HG02885 (cell line): ENCODE measurements at regions not wholly inside any gene's neighbourhood (a gene's known extent, or its start where the extent isn't known, plus 50 kb on each side); places are given as distances from the start of the nearest gene placed in this dataset.

Experiments
- ATAC-seq: cut with Tn5 transposase; IDR thresholded peaks from one replicate; pipeline ENCODE4 v1.9.1; 2021; ENCODE audit warnings: mild to moderate bottlenecking; ENCODE audit not compliant: unreplicated experiment, poor library complexity

DNA sequence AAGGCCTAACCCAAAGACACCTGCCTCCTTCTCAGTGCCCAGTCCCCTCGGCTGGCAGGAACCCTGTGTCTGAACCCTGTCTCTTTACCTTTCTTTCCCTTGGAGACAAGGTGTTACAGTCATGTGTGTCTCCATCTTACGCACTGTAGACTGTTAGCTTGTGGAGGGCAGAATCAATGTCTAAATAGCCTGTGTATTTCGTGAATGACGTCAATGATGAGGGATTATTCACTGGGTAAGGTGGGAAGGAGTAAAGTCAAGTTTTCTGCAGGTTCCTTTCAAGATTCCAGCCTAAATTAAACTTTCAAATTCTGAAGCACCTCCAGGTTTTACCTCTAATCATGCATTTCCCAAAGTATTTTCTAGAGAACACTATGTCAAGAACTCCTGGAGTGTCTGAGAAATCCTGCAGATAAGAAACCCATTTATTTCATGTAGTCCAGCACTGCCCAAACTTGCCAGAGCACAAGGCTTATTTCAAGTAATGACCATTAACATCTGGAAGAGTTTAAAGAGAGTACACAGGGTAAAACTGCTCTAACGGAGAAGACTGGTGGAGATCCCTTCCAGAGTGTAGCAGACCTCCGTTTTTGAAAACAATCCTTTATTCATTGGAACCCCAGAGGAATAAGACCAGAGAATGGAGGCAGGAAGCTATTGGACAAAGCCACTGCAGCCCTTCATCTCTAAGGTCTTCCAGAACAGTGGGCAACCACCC, 72.8 kb downstream of the KCNF1 start:
- ATAC-seq = no peak

- ATAC-seq = no peak
These were observed 73.5 kb downstream of the KCNF1 start for GRCh38 chr2:10985260-10985659.

DNA sequence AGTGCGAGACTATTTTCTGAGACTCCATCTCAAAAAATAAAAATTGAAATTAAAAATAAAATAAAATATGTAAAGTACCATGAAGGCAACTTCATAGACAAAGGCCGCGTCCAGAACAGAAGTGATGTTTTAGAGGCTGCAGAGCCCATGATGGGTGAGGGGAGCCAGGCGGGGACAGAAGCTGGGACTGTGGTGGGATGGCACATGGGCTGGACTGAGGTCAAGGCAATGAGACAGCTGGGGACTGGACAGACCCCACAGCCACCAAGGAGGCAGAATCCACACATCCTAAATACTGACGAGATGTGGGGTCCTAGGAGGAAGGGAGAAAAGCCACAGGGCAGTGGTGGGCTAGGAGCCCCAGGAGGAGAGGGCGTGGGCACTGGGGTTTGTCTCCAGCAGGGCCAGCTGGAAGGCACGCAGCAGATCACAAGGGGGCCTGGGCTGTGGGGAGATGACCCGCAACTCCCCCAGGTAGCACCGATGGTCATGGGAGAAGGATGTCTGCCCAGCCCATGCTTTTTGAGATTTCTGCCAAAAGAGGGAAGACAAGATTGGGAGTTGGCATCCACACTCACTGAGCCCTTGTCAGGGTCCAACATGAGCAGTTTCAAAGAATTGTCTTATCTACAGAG, 74.3 kb downstream of the KCNF1 start:
- ATAC-seq = no peak

DNA sequence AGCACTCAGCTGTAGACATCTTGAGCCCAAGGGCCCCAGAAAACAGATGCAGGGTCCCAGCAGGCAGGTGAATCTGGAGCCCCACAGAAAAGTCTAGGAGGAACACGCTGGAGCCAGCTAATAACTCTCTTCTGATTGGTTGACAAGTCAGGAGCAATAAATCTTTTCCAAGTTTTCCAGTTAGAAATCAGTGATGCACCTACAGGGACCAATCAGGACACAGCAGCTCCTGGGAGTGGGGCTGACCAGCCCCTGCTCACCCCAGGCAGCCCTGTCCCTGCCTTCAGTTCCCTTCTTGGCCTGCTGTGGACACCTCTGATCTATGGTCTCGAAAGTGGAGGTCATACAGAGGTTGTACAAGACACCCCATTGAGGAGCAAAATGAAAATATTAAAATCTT, 75.7 kb downstream of the KCNF1 start:
- ATAC-seq = no peak

- ATAC-seq = no peak
These were observed 76.1 kb downstream of the KCNF1 start for GRCh38 chr2:10987861-10988260.

- ATAC-seq = no peak
These were observed 77.4 kb downstream of the KCNF1 start for GRCh38 chr2:10989151-10989550.

DNA sequence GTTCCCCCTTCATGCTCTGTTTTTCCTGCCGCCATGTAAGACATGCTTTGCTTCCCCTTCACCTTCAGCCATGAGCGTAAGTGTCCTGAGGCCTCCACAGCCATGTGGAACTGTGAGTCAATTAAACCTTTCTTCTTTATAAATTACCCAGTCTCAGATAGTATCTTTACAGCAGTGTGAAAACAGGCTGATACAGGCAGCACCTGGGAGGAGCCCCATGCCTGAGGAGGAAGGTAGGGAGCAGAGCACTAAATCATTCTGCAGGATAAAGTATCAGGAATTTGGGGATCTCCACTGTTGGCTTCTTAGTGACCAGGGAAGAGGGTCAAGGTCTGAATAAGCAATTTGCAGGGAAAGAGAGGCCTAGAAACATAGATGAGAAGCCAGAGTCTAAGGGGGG, 78.0 kb downstream of the KCNF1 start:
- no peak for ATAC-seq

DNA sequence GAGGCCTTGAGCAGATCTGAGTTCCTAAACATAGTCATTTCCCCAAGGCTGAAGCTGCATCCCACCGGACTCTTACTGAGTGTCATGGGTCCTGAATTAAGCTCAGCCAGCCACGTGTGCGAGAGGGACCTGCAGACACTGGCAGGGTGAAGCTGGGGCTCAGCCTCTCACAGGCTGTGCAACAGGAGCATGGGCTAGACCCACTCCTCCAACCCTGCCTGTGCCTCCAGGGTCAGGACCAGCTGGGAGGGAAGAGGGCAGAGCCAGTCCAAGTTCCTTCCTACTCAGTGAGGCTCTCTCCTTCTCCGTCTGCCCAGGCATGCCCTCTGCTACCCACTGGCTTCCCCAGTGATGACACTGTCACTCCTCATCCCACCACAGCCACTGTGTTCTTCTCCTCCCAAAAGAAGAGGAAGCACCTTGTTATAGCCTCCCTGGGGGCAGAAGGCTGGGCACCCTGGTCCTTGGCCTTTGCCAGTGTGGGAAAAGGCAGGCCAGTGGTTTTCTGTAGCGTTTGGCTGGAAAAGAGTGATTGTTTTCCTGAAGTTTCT, 78.9 kb downstream of the KCNF1 start:
- no peak for ATAC-seq

GRCh38 chr2:10992023-10992791, 80.5 kb downstream of the KCNF1 start:
- ATAC-seq = no peak

DNA sequence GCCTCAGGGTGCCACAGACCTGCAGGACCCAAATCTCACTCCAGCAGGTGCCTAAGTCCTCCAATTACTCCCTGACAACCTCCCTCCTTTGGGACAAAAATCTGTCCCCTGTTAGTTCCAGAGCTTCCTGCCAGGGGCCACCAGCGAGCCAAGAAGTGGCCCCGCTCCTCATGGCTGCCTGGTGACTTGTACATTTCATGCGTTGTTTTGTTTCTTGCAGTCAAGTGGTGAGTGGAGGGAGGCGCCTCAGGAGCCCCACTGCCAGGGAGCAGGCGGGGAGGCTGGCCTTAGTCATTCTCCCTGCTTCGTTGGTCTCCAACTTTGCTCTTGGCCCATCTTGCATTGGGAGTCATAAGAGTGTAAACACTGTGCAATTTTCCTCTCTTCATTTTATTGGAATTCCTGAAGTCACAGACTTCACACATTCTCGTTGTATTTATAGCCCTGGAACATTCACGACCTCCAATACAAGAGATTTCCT, 81.3 kb downstream of the KCNF1 start:
- no peak for ATAC-seq

GRCh38 chr2:10995366-10995970, 83.7 kb downstream of the KCNF1 start:
- no peak for ATAC-seq

DNA sequence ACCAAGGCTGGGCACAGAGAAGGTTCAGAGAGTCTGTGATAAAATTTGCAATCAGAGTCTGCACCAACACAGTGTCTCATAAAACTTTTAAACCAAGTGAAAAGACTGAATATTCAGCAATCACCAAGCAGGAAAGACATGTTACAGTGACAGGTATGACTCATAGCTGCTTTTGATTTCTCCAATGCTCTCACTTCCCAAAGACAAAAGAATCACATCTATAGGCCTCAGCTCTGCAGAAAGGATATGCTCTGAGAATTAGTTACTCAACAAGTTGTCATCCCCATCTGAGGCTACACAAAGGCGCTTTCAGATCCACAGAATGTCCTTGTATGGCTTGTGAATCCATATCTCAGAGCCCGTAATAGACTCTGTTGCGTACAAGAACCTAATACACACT, 92.5 kb downstream of the KCNF1 start:
- no peak for ATAC-seq

- no peak for ATAC-seq
These were observed 93.3 kb downstream of the KCNF1 start for GRCh38 chr2:11005032-11005431.

GRCh38 chr2:11006191-11006590, 94.5 kb downstream of the KCNF1 start:
- no peak for ATAC-seq

GRCh38 chr2:11007331-11008264, 95.9 kb downstream of the KCNF1 start:
- ATAC-seq = no peak

DNA sequence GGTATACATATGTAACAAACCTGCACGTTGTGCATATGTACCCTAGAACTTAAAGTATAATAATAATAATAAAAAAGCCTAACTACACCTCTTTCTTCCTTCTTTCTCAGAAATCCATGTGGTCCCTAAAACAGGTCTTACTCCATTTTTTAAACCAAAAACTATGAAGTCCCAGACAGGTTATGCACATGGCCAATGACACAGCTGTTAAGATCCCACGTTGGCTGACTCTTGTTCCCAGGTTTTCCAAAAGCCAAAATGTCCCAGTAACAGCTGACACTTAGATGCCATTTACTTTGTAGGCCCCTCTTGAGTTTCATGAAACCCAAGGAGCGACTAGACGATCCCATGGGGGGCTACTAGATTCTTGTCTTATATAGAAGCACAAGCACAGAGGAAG, 97.0 kb downstream of the KCNF1 start:
- no peak for ATAC-seq

GRCh38 chr2:11009176-11009575, 97.4 kb downstream of the KCNF1 start:
- ATAC-seq = no peak

GRCh38 chr2:11009891-11010290, 98.2 kb downstream of the KCNF1 start:
- no peak for ATAC-seq

DNA sequence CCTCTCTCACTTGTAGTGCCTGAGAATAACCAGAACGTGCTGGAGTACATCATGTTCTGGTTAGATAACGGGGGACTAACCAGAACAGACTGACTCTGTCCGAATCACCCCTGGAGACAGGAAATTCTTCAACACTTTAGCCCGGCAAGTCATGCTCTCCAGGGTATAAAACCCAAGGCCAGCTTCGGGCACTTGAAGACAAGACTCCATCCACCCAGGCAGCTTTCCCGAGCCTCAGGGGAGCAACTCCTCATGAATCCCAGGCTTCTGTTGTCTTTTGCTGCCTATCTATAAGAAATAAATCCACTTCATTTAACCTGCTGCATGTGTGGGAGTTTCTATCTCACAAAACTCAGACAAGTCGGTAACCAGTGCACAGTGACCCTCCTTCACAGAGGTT, 99.6 kb downstream of the KCNF1 start:
- ATAC-seq = no peak
